OCI-LY1 (cell line): ENCODE measurements at regions not wholly inside any gene's neighbourhood (a gene's known extent, or its start where the extent isn't known, plus 50 kb on each side); places are given as distances from the start of the nearest gene placed in this dataset.

Source experiments
- H2AFZ ChIP-seq: fragments of 200-600 bp; sonication (generic), shearing (Covaris generic); 2 replicates; pipeline ENCODE4 v1.6.0; 2014; ENCODE audit warnings: antibody characterized with exemption, mild to moderate bottlenecking, low read length
- H3F3A ChIP-seq: fragments of 200-600 bp; sonication (generic), shearing (Covaris generic); 2 replicates; pipeline ENCODE4 v1.6.0; 2014; ENCODE audit warnings: mild to moderate bottlenecking, antibody characterized with exemption, low read length, moderate library complexity; ENCODE audit not compliant: insufficient read depth
- H3K27ac ChIP-seq: fragments of 200-600 bp; sonication (generic); 2 replicates; pipeline ENCODE4 v1.5.1; 2014; ENCODE audit warnings: low read length, mixed run types, mild to moderate bottlenecking, low read depth; ENCODE audit not compliant: poor library complexity, severe bottlenecking
- H3K27me3 ChIP-seq: fragments of 200-600 bp; sonication (generic); 2 replicates; pipeline ENCODE4 v1.6.0; 2014; ENCODE audit warnings: antibody characterized with exemption, mild to moderate bottlenecking, low read length, moderate library complexity; ENCODE audit not compliant: insufficient read depth
- H3K36me3 ChIP-seq: fragments of 200-600 bp; sonication (generic); 2 replicates; pipeline ENCODE4 v1.6.1; 2014; ENCODE audit warnings: mild to moderate bottlenecking, antibody characterized with exemption, low read length, moderate library complexity, mixed read lengths; ENCODE audit not compliant: insufficient read depth
- H3K4me1 ChIP-seq: fragments of 200-600 bp; sonication (generic); 2 replicates; pipeline ENCODE4 v1.5.1; 2014; ENCODE audit warnings: mild to moderate bottlenecking, low read length, moderate library complexity; ENCODE audit not compliant: insufficient read depth, severe bottlenecking
- H3K4me2 ChIP-seq: fragments of 200-600 bp; sonication (generic), shearing (Covaris generic); 2 replicates; pipeline ENCODE4 v1.6.1; 2014; ENCODE audit warnings: low read length
- H3K4me3 ChIP-seq: fragments of 200-600 bp; sonication (generic); 2 replicates; pipeline ENCODE4 v1.5.1; 2014; ENCODE audit warnings: low read length, low read depth, mild to moderate bottlenecking, mixed read lengths; ENCODE audit not compliant: poor library complexity, severe bottlenecking
- H3K79me2 ChIP-seq: fragments of 200-600 bp; shearing (Covaris generic); 2 replicates; pipeline ENCODE4 v1.6.1; 2016; ENCODE audit warnings: mixed run types, low read length, mixed read lengths; ENCODE audit not compliant: insufficient read depth
- H3K9ac ChIP-seq: fragments of 200-600 bp; sonication (generic), shearing (Covaris generic); 2 replicates; pipeline ENCODE4 v1.6.1; 2014; ENCODE audit warnings: mild to moderate bottlenecking, low read length, mixed read lengths
- H3K9me2 ChIP-seq: fragments of 200-600 bp; sonication (generic), shearing (Covaris generic); 2 replicates; pipeline ENCODE4 v1.6.1; 2014; ENCODE audit warnings: low read depth, mild to moderate bottlenecking, low read length, mixed read lengths
- H3K9me3 ChIP-seq: fragments of 200-600 bp; shearing (Covaris generic); 2 replicates; pipeline ENCODE4 v1.6.1; 2014; ENCODE audit warnings: low read length, mixed read lengths
- H4K20me1 ChIP-seq: fragments of 200-600 bp; sonication (generic), shearing (Covaris generic); 2 replicates; pipeline ENCODE4 v1.6.0; 2016; ENCODE audit warnings: mild to moderate bottlenecking, low read length; ENCODE audit not compliant: insufficient read depth
- CTCF ChIP-seq: fragments of 200-600 bp; sonication (generic), shearing (Covaris generic); IDR thresholded peaks from 2 replicates; pipeline ENCODE4 v1.5.1; 2017; ENCODE audit warnings: mild to moderate bottlenecking, antibody characterized with exemption, low read length, moderate library complexity, mixed read lengths
- EZH2 ChIP-seq: fragments of 200-600 bp; sonication (generic), shearing (Covaris generic); IDR thresholded peaks from 2 replicates; pipeline ENCODE4 v1.8.0; 2017; ENCODE audit warnings: borderline replicate concordance, mixed run types, mild to moderate bottlenecking, antibody characterized with exemption, low read length, moderate library complexity, mixed read lengths

- Histone ChIP-seq H3K9me3 (no peaks in the 10 kb centered on the region), H3K27ac (no peak overlapping the region), H3K4me1 (no peaks in the 10 kb centered on the region), H3K4me3 (no peak overlapping the region), H3K9ac (no peak overlapping the region), H2AFZ (no peak overlapping the region), H4K20me1 (no peaks in the 10 kb centered on the region), H3F3A (no peaks in the 10 kb centered on the region), H3K79me2 (no peaks in the 10 kb centered on the region), H3K27me3 (peaks cover 7% of the 10 kb centered on the region), H3K4me2 (no peak overlapping the region), H3K9me2 (no peaks in the 10 kb centered on the region), H3K36me3 (no peaks in the 10 kb centered on the region)
- no peak for TF ChIP-seq EZH2
- TF ChIP-seq CTCF, result no peak
Observed at GRCh38 chr17:79160980-79161636, 86.5 kb downstream of the ENGASE start.

GRCh38 chr17:79159926-79160325, 85.3 kb downstream of the ENGASE start:
- no peaks in the 10 kb centered on the region for H3F3A ChIP-seq
- no peaks in the 10 kb centered on the region for H4K20me1 ChIP-seq
- H3K9ac ChIP-seq, result no peak overlapping the region
- no peak overlapping the region for H3K4me2 ChIP-seq
- no peak overlapping the region for H3K27ac ChIP-seq
- H3K4me3 ChIP-seq, result no peak overlapping the region
- no peaks in the 10 kb centered on the region for H3K9me2 ChIP-seq
- no peaks in the 10 kb centered on the region for H3K4me1 ChIP-seq
- H3K27me3 ChIP-seq, result peaks cover 7% of the 10 kb centered on the region
- TF ChIP-seq EZH2 (no peak), CTCF (no peak)
- no peaks in the 10 kb centered on the region for H3K36me3 ChIP-seq
- H3K9me3 ChIP-seq, result no peaks in the 10 kb centered on the region
- H2AFZ ChIP-seq, result no peak overlapping the region
- no peaks in the 10 kb centered on the region for H3K79me2 ChIP-seq

DNA sequence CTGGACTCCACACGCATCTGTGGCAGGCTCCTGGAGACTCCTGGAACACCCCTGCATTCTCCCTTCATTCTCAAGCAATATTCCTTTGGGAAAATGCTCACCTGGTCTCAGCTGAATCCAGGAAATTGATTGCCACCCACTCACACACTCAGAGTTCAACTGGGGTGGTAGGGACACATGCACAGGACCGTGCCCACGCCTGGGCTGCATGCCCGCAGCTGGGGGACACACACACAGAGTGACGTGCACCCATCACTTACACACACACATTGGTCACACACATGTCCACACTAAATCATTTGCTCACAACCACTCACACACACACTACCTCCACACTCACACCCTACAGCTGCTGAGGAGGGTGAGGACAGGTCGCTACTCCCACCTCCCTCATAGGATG, 84.8 kb downstream of the ENGASE start:
- Histone ChIP-seq H3K27me3 (peaks cover 7% of the 10 kb centered on the region), H3K4me2 (no peak overlapping the region), H3K9me3 (no peaks in the 10 kb centered on the region), H3K9me2 (no peaks in the 10 kb centered on the region), H3K9ac (no peak overlapping the region), H2AFZ (no peak overlapping the region), H4K20me1 (no peaks in the 10 kb centered on the region), H3F3A (no peaks in the 10 kb centered on the region), H3K4me3 (no peak overlapping the region), H3K4me1 (no peaks in the 10 kb centered on the region), H3K36me3 (no peaks in the 10 kb centered on the region), H3K27ac (no peak overlapping the region), H3K79me2 (no peaks in the 10 kb centered on the region)
- TF ChIP-seq CTCF (no peak), EZH2 (no peak)
